Liver (tissue), 8 donors: ENCODE measurements at regions not wholly inside any gene's neighbourhood (a gene's known extent, or its start where the extent isn't known, plus 50 kb on each side); places are given as distances from the start of the nearest gene placed in this dataset.

Source experiments
- DNase-seq: peaks from one replicate; pipeline ENCODE4 v3.0.0-alpha.2; 2017; ENCODE audit warnings: low spot score
- H3K27ac ChIP-seq, 2 donors: one replicate each; pipeline ENCODE4 v1.7.0; 2013; ENCODE audit warnings: inconsistent platforms in 2 of 2, low read length in 2 of 2, control low read depth in 1 of 2, low read depth in 1 of 2, mild to moderate bottlenecking in 1 of 2
- H3K27me3 ChIP-seq, 4 donors: one replicate each; pipeline versions ENCODE4 v1.6.1 to v1.7.0; 2013; ENCODE audit warnings: low read length in 3 of 4, inconsistent platforms in 1 of 4, mild to moderate bottlenecking in 1 of 4, moderate library complexity in 1 of 4; ENCODE audit not compliant: control insufficient read depth in 4 of 4, insufficient read depth in 4 of 4
- H3K36me3 ChIP-seq, 4 donors: one replicate each; pipeline versions ENCODE4 v1.6.1 to v1.7.0; 2013; ENCODE audit warnings: low read length in 3 of 4, mild to moderate bottlenecking in 3 of 4, low read depth in 1 of 4, moderate library complexity in 1 of 4; ENCODE audit not compliant: control insufficient read depth in 4 of 4, insufficient read depth in 3 of 4
- H3K4me1 ChIP-seq, 4 donors: one replicate each; pipeline versions ENCODE4 v1.6.1 to v1.7.0; 2013; ENCODE audit warnings: low read length in 3 of 4, mild to moderate bottlenecking in 3 of 4, moderate library complexity in 1 of 4; ENCODE audit not compliant: control insufficient read depth in 4 of 4, insufficient read depth in 4 of 4
- H3K4me3 ChIP-seq, 3 donors: one replicate each; pipeline versions ENCODE4 v1.6.1 to v1.7.0; 2013; ENCODE audit warnings: low read length in 3 of 3, control low read depth in 1 of 3, low read depth in 1 of 3, mild to moderate bottlenecking in 1 of 3
- H3K9ac ChIP-seq, 2 donors: one replicate each; pipeline ENCODE4 v1.7.0; 2013; ENCODE audit warnings: low read length in 2 of 2, mild to moderate bottlenecking in 2 of 2, moderate library complexity in 2 of 2, control low read depth in 1 of 2, low read depth in 1 of 2
- H3K9me3 ChIP-seq, 4 donors: one replicate each; pipeline versions ENCODE4 v1.6.1 to v1.7.0; 2013; ENCODE audit warnings: low read length in 3 of 4; ENCODE audit not compliant: control insufficient read depth in 4 of 4
- FOXA1 ChIP-seq: IDR thresholded peaks from 2 replicates; pipeline ENCODE4 v1.6.1; 2016; ENCODE audit warnings: antibody characterized with exemption
- HNF4G ChIP-seq: IDR thresholded peaks from 2 replicates; pipeline ENCODE4 v1.6.1; 2016; ENCODE audit warnings: antibody characterized with exemption
- JUND ChIP-seq, 2 donors: IDR thresholded peaks; 2 replicates each; pipeline ENCODE4 v1.6.1; 2016; ENCODE audit warnings: antibody characterized with exemption in 2 of 2
- NR2F2 ChIP-seq: IDR thresholded peaks from 2 replicates; pipeline ENCODE4 v1.6.1; 2016; ENCODE audit warnings: antibody characterized with exemption
- RAD21 ChIP-seq, 2 donors: IDR thresholded peaks; 2 replicates each; pipeline ENCODE4 v1.6.1; 2016; ENCODE audit warnings: antibody characterized with exemption in 2 of 2, mild to moderate bottlenecking in 2 of 2
- RXRA ChIP-seq, 2 donors: IDR thresholded peaks; 2 replicates each; pipeline ENCODE4 v1.6.1; 2017 to 2018; ENCODE audit warnings: antibody characterized with exemption in 2 of 2, mild to moderate bottlenecking in 1 of 2
- SP1 ChIP-seq: IDR thresholded peaks from 2 replicates; pipeline ENCODE4 v1.6.1; 2018; ENCODE audit warnings: antibody characterized with exemption, mild to moderate bottlenecking
- TAF1 ChIP-seq: conservative IDR thresholded peaks from 2 replicates; pipeline ENCODE4 v1.6.1; 2016; ENCODE audit warnings: antibody characterized with exemption, mild to moderate bottlenecking
- YY1 ChIP-seq: IDR thresholded peaks from 2 replicates; pipeline ENCODE4 v1.6.1; 2016; ENCODE audit warnings: antibody characterized with exemption, mild to moderate bottlenecking
- WGBS: extraction: QIAGEN DNeasy Blood & Tissue Kit; methylation state at CpG from one replicate; pipeline ENCODE4 v1.1.7; 2013; 5-methylcytosine and 5-hydroxymethylcytosine counted together
- TF ChIP-seq, protein P1 (sequence below): IDR thresholded peaks from 2 replicates; pipeline ENCODE4 v1.6.1; 2016; ENCODE audit warnings: antibody characterized with exemption
- TF ChIP-seq, protein P2 (sequence below): fragments of 150-350 bp; IDR thresholded peaks from 2 replicates; pipeline ENCODE4 v1.5.1; 2017; ENCODE audit warnings: improper control_type of control experiment, low read depth, low read length; ENCODE audit not compliant: missing input control
- TF ChIP-seq, protein P3 (sequence below): IDR thresholded peaks from 2 replicates; pipeline ENCODE4 v1.6.1; 2016; ENCODE audit warnings: antibody characterized with exemption, mild to moderate bottlenecking
- TF ChIP-seq, protein P4 (sequence below): IDR thresholded peaks from 2 replicates; pipeline ENCODE4 v1.6.1; 2016; ENCODE audit warnings: antibody characterized with exemption
- donor health status: healthy.
- donor health status: healthy.
- donor health status: healthy.
- donor health status: healthy.
- donor health status: healthy.

DNA sequence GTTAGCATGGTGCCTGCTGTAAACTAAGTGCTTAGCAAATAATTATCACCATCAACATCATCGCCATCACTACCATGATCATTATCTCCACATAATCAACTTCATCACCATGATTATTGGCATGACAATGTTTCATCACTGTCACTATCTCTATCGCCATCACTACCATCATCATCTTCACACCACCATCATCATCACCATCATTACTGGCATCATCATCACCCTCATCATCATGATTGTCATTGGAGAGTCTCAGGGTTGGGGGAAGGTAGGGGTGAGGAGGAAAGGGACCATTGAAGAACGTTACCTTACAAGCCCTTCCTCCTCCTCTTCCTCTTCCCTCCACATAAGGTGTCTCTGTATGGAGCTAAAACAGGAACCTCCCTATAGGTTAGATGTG lies 54.9 kb upstream of the GPR26 start:
- TF ChIP-seq FOXA1 (no peak), SP1 (no peak), TAF1 (no peak)
- TF ChIP-seq, protein P1, sequence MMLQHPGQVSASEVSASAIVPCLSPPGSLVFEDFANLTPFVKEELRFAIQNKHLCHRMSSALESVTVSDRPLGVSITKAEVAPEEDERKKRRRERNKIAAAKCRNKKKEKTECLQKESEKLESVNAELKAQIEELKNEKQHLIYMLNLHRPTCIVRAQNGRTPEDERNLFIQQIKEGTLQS: no peak
- Histone ChIP-seq H3K9ac (no peak overlapping the region), H3K27me3 (peaks cover 0 to 5% (median under 1%) of the 10 kb centered on the region in 4 donors), H3K27ac (no peak overlapping the region), H3K4me1 (no peaks in the 10 kb centered on the region), H3K36me3 (no peaks in the 10 kb centered on the region), H3K4me3 (no peak overlapping the region), H3K9me3 (no peaks in the 10 kb centered on the region)
- 60% methylated on average over 3 of the region's 3 CpGs for WGBS
- no peak for DNase-seq

DNA sequence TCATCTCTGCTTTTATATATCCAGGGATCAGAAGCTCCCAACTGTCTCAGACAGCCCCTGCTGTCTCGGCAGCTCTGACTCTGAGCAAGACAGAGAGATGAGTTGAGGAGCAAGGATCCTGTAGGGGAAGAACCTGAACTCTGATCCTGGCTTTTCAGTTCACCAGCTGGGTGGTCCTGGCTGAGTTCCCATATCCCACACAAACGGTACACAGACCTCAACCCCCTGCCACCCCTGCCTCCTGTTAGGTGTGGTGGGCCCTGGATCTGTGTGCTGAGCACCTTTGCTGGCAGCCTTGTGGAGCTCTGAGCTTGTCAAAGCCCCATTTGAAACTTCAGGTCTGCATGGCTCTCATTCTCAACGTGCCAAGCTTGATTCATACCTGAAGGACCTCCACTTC lies 54.3 kb upstream of the GPR26 start:
- no peak overlapping the region for H3K27ac ChIP-seq
- H3K4me3 ChIP-seq: no peak overlapping the region
- 54% methylated on average over 3 of the region's 3 CpGs for WGBS
- H3K9ac ChIP-seq: no peak overlapping the region
- DNase-seq: no peak
- no peaks in the 10 kb centered on the region for H3K36me3 ChIP-seq
- peaks cover 0 to 5% (median under 1%) of the 10 kb centered on the region in 4 donors for H3K27me3 ChIP-seq
- TF ChIP-seq, protein P2, sequence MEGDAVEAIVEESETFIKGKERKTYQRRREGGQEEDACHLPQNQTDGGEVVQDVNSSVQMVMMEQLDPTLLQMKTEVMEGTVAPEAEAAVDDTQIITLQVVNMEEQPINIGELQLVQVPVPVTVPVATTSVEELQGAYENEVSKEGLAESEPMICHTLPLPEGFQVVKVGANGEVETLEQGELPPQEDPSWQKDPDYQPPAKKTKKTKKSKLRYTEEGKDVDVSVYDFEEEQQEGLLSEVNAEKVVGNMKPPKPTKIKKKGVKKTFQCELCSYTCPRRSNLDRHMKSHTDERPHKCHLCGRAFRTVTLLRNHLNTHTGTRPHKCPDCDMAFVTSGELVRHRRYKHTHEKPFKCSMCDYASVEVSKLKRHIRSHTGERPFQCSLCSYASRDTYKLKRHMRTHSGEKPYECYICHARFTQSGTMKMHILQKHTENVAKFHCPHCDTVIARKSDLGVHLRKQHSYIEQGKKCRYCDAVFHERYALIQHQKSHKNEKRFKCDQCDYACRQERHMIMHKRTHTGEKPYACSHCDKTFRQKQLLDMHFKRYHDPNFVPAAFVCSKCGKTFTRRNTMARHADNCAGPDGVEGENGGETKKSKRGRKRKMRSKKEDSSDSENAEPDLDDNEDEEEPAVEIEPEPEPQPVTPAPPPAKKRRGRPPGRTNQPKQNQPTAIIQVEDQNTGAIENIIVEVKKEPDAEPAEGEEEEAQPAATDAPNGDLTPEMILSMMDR: no peak
- TF ChIP-seq TAF1: no peak
- TF ChIP-seq, protein P1: no peak
- TF ChIP-seq, protein P3, sequence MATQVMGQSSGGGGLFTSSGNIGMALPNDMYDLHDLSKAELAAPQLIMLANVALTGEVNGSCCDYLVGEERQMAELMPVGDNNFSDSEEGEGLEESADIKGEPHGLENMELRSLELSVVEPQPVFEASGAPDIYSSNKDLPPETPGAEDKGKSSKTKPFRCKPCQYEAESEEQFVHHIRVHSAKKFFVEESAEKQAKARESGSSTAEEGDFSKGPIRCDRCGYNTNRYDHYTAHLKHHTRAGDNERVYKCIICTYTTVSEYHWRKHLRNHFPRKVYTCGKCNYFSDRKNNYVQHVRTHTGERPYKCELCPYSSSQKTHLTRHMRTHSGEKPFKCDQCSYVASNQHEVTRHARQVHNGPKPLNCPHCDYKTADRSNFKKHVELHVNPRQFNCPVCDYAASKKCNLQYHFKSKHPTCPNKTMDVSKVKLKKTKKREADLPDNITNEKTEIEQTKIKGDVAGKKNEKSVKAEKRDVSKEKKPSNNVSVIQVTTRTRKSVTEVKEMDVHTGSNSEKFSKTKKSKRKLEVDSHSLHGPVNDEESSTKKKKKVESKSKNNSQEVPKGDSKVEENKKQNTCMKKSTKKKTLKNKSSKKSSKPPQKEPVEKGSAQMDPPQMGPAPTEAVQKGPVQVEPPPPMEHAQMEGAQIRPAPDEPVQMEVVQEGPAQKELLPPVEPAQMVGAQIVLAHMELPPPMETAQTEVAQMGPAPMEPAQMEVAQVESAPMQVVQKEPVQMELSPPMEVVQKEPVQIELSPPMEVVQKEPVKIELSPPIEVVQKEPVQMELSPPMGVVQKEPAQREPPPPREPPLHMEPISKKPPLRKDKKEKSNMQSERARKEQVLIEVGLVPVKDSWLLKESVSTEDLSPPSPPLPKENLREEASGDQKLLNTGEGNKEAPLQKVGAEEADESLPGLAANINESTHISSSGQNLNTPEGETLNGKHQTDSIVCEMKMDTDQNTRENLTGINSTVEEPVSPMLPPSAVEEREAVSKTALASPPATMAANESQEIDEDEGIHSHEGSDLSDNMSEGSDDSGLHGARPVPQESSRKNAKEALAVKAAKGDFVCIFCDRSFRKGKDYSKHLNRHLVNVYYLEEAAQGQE: no peak
- TF ChIP-seq YY1: no peak
- TF ChIP-seq NR2F2: no peak
- TF ChIP-seq FOXA1: no peak
- TF ChIP-seq RXRA (IDR thresholded peaks at IDR 0.05): no peak
- TF ChIP-seq RAD21 (IDR thresholded peaks at IDR 0.05): no peak
- TF ChIP-seq HNF4G: no peak
- no peak for TF ChIP-seq JUND (IDR thresholded peaks at IDR 0.05)
- H3K9me3 ChIP-seq: no peaks in the 10 kb centered on the region
- no peaks in the 10 kb centered on the region for H3K4me1 ChIP-seq

DNA sequence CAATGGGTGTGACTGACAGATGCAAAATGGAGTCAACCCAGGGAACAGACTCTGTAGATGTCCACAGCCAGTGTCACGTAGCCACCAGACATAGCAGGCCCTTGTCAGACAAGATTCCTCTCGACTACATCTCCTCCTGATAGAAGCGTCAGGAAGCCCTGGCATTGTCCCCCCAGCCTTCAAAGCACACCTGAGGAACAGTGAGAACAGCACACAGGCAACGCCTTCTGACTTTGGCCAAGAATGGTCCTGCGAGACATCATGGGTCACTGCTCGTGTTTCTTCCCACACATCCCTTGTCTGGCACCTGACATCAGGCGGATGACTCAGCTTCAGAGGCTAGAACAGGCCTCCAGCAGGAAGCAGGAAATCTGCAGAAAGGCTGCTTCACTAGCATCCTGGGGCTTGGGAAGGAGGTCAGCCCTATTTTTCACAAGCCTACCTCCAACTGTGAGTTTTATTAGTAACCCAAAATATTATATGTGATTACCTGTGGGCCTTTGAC lies 52.8 kb upstream of the GPR26 start:
- Histone ChIP-seq H3K27me3 (peaks cover 0 to 5% (median under 1%) of the 10 kb centered on the region in 4 donors), H3K4me3 (no peak overlapping the region), H3K9me3 (no peaks in the 10 kb centered on the region), H3K27ac (no peak overlapping the region), H3K36me3 (no peaks in the 10 kb centered on the region), H3K9ac (no peak overlapping the region), H3K4me1 (no peaks in the 10 kb centered on the region)
- 68% methylated on average over 7 of the region's 7 CpGs for WGBS
- DNase-seq: no peak
- TF ChIP-seq TAF1 (no peak), RAD21 (IDR thresholded peaks at IDR 0.05) (no peak)
- TF ChIP-seq, protein P4, sequence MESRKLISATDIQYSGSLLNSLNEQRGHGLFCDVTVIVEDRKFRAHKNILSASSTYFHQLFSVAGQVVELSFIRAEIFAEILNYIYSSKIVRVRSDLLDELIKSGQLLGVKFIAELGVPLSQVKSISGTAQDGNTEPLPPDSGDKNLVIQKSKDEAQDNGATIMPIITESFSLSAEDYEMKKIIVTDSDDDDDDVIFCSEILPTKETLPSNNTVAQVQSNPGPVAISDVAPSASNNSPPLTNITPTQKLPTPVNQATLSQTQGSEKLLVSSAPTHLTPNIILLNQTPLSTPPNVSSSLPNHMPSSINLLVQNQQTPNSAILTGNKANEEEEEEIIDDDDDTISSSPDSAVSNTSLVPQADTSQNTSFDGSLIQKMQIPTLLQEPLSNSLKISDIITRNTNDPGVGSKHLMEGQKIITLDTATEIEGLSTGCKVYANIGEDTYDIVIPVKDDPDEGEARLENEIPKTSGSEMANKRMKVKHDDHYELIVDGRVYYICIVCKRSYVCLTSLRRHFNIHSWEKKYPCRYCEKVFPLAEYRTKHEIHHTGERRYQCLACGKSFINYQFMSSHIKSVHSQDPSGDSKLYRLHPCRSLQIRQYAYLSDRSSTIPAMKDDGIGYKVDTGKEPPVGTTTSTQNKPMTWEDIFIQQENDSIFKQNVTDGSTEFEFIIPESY: no peak
- TF ChIP-seq, protein P2: no peak
- TF ChIP-seq, protein P3: no peak
